Ramos (cell line): ENCODE measurements at regions not wholly inside any gene's neighbourhood (a gene's known extent, or its start where the extent isn't known, plus 50 kb on each side); places are given as distances from the start of the nearest gene placed in this dataset.

Experiments used
- in situ Hi-C: fragments of 300-500 bp; cut with MboI; formaldehyde crosslinking; loops from one replicate; pipeline ENCODE4 v1.14.3; 2022; ENCODE audit warnings: low sequenced_read_pairs; ENCODE audit not compliant: unreplicated experiment

- in situ Hi-C loops, result no loop called here
Measured at GRCh38 chr21:43266534-43266933, 97.7 kb downstream of the CRYAA start.

- in situ Hi-C loops, result no loop called here
Measured at GRCh38 chr21:43262427-43262826, 93.6 kb downstream of the CRYAA start.
